ENCODE measurements at regions not wholly inside any gene's neighbourhood (a gene's known extent, or its start where the extent isn't known, plus 50 kb on each side); places are given as distances from the start of the nearest gene placed in this dataset.

- DNase-seq (ENCODE audit: insufficient read length, low spot score) (peak; percentile 51), FAIRE-seq (no peak)
- no peak for TF ChIP-seq POLR2A (IDR thresholded peaks at IDR 0.05; ENCODE audit: low read depth, low read length)
Observed at GRCh38 chr13:30033681-30034457, 183.5 kb upstream of the UBL3 start.

- FAIRE-seq (no peak), DNase-seq (ENCODE audit: insufficient read length, low spot score) (no peak)
- no peak for TF ChIP-seq POLR2A (IDR thresholded peaks at IDR 0.05; ENCODE audit: low read depth, low read length)
Observed at GRCh38 chr13:30032263-30032662, 181.8 kb upstream of the UBL3 start.

DNA sequence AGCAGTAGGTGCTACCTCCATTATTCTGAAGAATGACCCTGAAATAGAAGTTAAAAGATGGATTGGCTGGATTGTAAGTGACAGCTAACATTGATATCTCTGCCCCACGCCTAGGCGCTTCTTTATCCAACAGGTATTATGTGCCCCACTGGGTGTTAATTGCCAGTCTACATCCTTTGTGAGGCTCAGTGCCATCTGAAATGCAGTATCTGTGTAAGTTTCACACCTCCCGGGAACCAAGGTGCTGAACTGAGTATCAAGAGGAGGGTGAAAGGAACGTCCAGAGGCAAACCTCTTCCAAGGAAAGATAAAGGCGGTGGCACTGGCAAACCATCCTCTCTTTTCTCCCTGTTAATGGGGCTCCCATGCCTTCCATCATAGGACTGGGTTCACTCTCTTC lies 181.1 kb upstream of the UBL3 start:
- FAIRE-seq (no peak), DNase-seq (ENCODE audit: insufficient read length, low spot score) (no peak)
- no peak for TF ChIP-seq POLR2A (IDR thresholded peaks at IDR 0.05; ENCODE audit: low read depth, low read length)

- TF ChIP-seq POLR2A (IDR thresholded peaks at IDR 0.05; ENCODE audit: low read depth, low read length), result no peak
- DNase-seq (ENCODE audit: insufficient read length, low spot score) (no peak), FAIRE-seq (no peak)
Observed at GRCh38 chr13:30030141-30030750, 179.8 kb upstream of the UBL3 start.

GRCh38 chr13:30027569-30028455 lies 177.4 kb upstream of the UBL3 start:
- no peak for TF ChIP-seq POLR2A (IDR thresholded peaks at IDR 0.05; ENCODE audit: low read depth, low read length)
- FAIRE-seq (no peak), DNase-seq (ENCODE audit: insufficient read length, low spot score) (no peak)

DNA sequence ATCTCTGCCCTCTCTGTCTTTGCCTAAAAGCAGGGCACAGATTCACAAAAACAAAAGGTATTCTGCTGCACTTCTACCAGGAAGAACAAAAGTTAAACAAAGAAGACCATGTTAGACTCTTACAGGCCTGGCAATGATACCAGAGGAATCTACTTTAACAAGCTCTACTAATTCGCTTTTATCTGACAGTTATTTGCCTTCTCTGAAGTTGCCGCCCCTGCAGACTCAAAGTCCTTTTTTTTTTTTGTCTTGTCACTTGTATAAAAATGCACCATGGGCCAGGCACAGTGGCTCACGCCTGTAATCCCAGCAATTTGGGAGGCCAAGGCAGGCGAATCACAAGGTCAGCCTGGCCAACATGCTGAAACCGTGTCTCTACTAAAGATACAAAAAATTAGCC lies 176.5 kb upstream of the UBL3 start:
- no peak for TF ChIP-seq POLR2A (IDR thresholded peaks at IDR 0.05; ENCODE audit: low read depth, low read length)
- FAIRE-seq (no peak), DNase-seq (ENCODE audit: insufficient read length, low spot score) (no peak)

GRCh38 chr13:30026093-30026492 lies 175.7 kb upstream of the UBL3 start:
- TF ChIP-seq POLR2A (IDR thresholded peaks at IDR 0.05; ENCODE audit: low read depth, low read length), result no peak
- FAIRE-seq, result no peak
- DNase-seq (ENCODE audit: insufficient read length, low spot score), result no peak

GRCh38 chr13:30025351-30025750 lies 174.9 kb upstream of the UBL3 start:
- DNase-seq (ENCODE audit: insufficient read length, low spot score) (no peak), FAIRE-seq (no peak)
- no peak for TF ChIP-seq POLR2A (IDR thresholded peaks at IDR 0.05; ENCODE audit: low read depth, low read length)

DNA sequence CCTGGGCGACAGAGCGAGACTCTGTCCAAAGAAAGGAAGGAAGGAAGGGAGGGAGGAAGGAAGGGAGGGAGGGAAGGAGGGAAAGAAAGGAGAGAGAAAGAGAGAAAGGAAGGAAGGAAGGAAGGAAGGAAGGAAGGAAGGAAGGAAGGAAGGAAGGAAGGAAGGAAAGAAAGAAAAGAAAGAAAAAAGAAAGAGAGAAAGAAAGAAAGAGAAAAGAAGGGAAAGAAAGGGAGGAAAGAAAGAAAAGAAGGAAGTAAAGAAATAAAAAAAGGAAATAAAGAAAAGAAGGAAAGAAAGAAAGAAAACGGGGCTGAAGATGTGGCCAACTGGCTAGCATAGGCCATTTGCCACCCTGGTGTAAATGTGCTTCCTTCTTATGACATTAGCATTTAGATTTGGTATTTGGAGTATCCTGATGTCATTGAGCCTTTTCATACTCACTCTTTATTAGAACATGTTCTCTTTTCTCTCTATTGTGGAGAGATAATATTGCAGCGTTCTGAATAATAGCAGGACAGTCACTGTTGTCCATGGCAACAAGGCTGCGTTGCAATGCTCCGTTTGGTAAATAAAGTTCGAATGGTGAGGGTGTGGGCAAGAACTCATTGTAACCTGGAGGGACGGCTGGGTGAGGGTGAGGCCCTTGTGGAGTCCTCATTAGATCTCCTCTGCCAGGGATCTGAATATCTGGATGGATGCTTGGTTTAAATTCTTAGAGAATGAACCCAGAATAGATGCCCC lies 173.9 kb upstream of the UBL3 start:
- no peak for DNase-seq (ENCODE audit: insufficient read length, low spot score)
- no peak for TF ChIP-seq POLR2A (IDR thresholded peaks at IDR 0.05; ENCODE audit: low read depth, low read length)
- FAIRE-seq, result no peak

DNA sequence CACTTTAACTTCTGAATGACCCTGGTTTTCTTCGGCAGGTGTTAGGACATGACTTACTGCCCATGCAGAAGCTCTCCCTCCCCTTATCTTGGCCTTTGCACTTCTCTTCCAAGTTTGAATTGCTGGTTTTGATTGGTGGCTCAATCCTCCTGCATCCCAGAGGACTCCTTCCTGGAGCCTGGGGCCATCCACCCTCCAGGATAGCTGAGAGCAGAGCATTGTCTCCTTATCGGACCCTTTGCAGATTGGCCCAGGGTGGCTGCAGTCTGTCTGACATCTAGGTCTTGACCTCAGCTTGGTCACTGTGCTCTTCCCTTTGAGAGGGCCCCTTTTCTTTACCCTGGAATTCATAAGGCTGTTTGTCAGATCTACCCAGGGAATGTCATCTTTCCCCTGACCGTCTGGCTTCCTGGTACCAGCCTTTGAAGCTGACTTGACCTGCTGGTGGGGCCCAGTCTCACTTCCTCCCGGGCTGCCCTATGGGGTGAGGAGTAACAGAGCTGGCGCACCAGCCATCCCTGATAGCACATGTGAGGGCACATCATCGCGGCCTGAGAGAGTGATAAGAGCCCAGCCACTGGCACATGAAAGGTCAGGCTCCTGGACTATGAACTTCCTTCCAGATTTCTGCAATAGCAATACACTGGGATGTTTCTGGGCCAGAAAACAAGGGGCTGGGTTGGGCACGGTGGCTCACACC lies 172.9 kb upstream of the UBL3 start:
- no peak for TF ChIP-seq POLR2A (IDR thresholded peaks at IDR 0.05; ENCODE audit: low read depth, low read length)
- DNase-seq (ENCODE audit: insufficient read length, low spot score), result no peak
- FAIRE-seq, result no peak

- no peak for TF ChIP-seq POLR2A (IDR thresholded peaks at IDR 0.05; ENCODE audit: low read depth, low read length)
- no peak for DNase-seq (ENCODE audit: insufficient read length, low spot score)
- FAIRE-seq, result no peak
Observed at GRCh38 chr13:30022796-30023195, 172.4 kb upstream of the UBL3 start.

DNA sequence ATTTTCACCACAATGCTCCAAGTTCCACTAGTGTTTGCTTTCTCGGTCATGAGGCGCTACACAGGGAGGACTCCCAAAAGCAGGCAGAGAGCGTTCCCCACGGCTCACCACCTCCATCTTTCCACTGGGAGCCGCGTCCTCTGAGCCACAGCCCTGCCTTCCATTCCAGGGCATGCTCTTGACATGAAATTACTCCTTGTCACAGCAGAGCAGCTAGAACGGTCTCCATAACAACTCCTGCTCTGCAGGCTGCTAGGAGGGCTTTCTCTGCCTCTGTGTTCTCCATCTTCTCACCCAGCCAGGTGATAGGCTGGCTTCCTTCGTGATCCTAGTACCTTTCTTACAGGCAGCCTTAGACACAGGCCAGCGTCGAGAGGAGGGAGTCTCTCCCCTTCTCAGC lies 171.8 kb upstream of the UBL3 start:
- no peak for TF ChIP-seq POLR2A (IDR thresholded peaks at IDR 0.05; ENCODE audit: low read depth, low read length)
- FAIRE-seq, result no peak

DNA sequence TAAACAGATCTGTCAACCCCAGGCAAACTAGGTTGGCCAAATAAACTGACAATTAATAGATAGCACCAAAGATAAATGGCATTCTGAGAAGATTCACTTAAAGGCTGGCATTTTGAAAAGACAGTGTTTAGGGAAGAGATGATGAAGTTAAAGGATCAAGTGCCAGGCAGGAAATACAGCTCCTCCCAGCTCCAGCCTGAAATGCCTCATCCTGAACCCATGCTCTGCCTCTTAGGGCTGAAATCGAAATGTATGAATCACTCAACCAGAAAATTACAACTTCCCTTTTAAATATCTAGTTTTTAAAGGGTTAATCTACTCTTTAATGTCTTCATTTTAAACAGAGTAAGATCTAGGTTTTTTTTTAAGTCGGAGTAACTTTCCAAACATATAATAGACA lies 171.2 kb upstream of the UBL3 start:
- FAIRE-seq (no peak), DNase-seq (ENCODE audit: insufficient read length, low spot score) (no peak)
- no peak for TF ChIP-seq POLR2A (IDR thresholded peaks at IDR 0.05; ENCODE audit: low read depth, low read length)

More for the DNA sequence above, 171.8 kb upstream of the UBL3 start:
- no peak for DNase-seq (ENCODE audit: insufficient read length, low spot score)

Measured in H54 (cell line).